Eye (tissue), 1 donor: ENCODE measurements at regions not wholly inside any gene's neighbourhood (a gene's known extent, or its start where the extent isn't known, plus 50 kb on each side); places are given as distances from the start of the nearest gene placed in this dataset.

Experiments used
- DNase-seq: peaks from one replicate; pipeline ENCODE4 v3.0.0-alpha.2; 2015

DNA sequence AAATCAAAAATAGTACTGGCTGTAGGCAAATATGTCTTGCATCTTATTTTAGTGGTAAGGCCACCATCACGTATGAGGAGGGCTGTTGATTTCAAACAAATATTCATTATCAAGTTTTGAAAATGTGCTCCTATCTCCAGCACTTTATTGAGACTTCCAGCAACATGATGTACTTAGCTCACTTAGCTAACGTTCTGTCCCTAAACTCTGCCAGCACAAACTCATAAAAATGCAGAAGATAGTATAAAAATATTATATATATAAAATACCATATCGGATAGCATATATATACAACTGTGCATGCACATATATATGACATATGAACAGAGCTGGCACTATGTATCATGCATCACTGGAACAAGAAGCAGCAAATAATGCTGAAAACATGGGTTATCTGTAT lies 762.3 kb downstream of the C6orf118 start:
- no peak for DNase-seq

DNA sequence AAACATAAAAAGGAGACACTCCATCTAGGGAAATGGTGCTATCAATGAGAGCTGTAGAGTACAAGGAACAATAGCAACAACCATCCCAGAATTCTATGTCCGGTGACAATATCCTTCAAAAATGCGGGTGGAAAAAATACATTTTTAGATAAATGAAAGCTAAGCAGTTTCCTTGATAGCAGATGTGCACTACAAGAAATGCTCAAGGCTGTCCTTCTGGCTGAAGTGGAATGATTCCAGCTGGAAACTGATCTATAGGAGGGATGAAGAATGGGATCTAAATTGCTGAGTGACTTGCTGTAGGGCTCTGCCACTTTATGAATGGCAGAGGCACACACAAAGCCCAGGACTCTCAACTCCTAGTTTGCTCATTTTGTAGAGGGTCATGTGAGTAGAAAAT lies 763.1 kb downstream of the C6orf118 start:
- no peak for DNase-seq

DNA sequence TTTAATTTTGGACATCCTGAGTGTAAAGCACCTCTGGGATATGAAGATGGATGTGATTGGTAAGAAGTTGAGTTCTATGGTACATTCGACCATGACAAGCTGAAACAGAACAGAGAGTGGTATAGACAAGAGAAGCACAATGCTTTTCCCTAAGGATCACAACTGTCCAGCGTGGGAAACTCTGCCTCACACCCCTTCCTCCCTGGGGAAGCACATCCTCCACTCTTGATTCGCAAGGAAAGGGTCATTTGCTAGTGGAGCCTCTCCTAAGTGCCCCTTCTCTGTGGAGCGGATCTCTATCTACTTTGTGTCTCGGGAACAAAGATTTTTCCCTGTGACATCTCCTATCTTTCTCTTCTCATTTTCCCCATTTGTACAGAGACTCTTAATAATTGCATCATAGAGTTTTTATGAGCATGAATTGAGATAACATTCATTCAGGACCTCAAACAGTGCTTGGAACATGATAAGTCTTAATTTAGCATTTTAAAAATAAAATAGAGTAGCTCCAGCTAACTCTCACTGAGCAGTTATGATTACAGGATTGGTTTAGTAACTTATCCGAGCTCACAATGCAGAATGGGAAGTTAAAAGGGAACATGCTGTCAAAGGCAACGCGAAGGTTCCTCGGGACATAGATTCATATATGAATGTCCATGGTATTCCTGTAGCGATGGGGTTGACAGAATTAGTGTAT lies 775.2 kb downstream of the C6orf118 start:
- no peak for DNase-seq

DNA sequence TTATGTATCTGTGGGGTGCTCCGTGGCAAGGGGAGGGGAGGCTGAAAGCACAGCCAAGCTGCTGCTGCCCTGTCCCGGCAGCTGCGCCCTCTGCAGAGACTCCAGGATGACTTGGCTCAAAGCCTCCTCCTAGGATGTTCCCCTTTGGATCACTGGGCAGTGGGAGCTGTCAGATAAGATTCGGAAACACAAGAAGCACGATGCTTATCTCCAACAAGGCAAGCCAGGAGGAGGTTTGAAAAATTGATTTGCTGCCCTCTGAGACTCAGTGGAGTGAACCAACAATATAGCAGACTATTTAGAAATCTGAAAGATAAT lies 776.4 kb downstream of the C6orf118 start:
- DNase-seq, result peak; percentile 66

DNA sequence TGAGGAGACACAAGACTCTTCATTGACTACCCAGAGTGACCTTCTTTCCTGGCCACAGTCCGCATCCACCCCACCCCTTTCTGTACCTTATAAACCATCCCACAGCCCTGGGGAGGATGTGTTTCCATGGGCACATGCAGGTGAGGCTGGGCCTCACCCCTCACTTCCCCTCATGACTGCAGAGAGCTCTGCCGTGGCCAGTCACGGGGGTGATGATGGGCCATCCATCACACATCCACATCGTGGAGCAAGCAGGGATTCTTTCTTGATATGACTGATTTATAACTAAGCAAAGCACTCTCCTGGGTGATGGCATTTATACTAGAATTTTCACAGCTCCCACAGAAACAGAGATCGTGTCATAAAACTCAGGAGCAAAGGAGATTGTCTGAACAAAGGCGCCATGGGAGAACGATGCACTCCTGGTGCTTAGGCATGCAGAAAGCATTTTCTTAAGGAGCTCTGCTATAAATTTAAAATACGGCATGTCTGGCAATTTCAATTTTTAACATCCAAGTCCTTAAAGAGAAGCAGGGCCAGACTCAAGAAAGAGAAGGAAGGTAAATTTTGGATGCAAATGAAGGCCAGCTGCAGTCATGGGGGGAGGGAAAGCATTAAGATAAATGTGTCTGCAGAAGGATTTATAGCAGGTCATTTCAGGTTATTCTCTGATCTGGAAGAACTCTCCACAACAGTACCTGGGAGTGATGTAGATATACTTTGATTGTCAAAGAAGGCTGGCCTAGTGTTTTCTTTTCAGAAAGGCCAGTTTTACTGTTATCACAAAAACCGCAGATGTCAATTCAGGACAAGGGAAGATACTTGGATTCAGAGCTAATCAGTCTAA lies 777.0 kb downstream of the C6orf118 start:
- DNase-seq, result peak; percentile 38

DNA sequence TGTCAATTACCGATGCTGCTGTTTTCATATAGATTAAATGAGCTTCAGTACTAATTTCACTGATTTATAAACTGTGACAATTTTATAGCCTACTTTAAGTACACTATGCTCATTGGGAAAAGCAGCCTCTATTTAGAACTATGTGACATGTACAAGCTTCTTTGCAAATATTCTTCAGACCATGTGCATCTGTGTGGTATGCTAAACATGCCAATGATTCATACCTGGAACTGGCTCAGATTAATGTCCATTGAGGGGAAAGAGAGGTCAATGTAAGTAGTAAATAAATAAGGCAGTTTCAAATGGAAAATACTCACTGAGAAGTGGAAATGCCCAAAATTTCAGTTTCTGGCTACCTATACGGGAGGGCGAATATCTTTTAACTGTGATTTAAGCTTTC lies 777.7 kb downstream of the C6orf118 start:
- DNase-seq, result no peak

DNA sequence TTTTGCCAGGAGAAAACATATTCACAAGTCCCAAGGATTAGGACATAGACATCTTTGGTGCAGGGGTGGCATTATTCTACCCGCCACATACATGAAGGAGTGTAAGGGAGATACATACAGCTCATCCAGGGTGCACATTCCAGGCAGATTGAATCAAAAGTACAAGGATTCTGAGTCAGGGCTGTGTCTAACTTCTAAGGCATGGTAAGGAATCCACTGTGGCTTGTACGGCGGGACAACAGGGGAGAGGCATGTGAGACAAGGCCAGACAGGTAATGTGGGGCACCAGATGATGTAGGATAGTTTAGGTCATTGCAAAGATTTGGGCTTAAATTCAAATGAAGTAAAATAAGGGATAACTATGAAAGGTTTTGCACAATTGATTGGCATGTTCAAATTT lies 780.9 kb downstream of the C6orf118 start:
- DNase-seq, result no peak

DNA sequence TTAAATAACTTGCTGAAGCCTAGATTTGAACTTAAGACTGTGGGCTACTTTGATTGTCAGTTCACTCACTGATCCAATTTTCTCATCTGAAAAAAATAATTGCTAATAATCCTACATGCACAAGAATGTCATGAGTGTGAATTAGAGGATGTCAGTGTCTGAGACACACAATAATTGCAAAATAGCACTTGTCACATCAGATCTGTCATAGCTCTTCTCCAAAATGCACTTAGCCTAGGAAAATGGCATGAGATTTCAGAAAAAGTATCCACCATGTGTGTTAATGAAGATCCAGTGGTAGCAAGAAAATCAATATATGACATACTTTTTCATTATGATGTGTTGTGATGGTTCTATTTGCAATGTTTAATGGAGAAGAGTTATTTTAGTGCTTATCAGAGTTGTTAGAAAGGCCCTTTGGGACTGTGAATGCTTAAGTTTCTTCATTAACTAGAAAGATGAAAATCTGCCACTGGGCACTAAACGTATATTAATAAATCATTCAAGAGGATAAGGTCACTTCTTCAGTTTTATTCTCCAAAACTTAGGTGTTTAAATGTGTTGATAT lies 786.2 kb downstream of the C6orf118 start:
- peak; percentile 88 for DNase-seq

DNA sequence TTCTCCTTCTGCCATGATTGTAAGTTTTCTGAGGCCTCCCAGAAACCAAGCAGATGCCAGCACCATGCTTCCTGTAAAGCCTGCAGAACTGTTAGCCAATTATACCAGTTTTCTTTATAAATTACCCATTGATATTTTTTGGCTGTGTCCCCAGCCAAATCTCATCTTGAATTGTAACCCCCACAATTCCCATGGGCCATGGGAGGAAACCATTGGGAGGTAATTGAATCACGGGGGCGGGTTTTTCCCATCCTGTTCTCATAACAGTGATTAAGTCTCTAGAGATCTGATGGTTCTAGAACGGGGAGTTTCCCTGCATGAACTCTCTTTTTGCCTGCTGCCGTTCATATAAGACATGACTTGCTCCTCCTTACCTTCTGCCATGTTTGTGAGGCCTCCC lies 788.5 kb downstream of the C6orf118 start:
- no peak for DNase-seq

DNA sequence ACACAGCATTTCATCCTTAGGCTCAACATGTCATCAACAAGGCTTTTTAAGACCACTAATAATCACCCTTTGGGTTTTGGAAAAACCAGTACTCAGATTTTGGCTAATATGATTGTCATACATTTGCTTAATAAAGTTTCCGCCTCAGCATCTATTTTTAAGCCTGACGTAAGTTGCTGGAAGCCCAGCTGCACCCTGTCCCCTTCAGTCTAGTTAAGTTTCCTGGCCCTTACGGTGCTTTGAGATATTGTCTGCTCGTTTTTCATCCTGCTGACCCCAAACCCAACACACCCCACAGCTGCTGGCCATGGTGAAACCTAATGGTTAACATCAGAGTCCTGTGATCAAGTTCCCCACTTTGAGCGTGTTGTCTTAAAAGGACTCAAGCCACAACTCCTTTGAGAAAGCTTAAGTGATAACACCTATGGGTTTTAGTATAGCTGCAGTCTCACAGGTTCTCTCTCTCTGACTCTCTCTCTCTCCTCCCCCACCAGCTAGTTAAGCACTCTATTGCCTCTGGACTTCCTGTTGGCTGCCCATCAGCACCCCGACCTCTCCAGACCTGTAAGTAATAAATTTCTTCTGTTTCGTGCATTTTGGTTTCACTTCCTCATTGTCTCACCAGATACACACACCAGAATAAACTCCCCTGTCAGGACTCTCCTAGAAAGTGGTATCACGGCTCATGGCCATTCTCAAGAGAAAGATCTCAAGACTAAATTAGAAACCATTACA lies 802.0 kb downstream of the C6orf118 start:
- no peak for DNase-seq

DNA sequence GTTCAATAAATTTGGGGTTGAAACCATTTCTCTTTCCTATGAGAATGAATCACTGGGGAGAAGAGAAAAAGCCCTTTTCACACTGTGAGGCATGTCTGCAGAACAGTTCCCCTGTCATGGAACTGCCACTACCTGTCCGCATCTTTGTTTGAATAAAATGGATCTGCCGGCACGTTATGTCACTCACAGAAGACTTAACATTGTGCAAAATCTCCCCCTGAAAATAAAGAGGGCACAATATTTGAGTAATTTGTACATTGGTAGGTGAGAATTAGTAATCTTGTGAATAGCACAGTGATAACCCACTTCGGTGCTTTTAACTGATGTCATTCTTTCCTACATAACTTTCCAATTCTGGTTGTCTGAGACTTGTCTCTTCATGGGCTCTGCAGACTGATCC lies 804.0 kb downstream of the C6orf118 start:
- DNase-seq, result no peak

DNA sequence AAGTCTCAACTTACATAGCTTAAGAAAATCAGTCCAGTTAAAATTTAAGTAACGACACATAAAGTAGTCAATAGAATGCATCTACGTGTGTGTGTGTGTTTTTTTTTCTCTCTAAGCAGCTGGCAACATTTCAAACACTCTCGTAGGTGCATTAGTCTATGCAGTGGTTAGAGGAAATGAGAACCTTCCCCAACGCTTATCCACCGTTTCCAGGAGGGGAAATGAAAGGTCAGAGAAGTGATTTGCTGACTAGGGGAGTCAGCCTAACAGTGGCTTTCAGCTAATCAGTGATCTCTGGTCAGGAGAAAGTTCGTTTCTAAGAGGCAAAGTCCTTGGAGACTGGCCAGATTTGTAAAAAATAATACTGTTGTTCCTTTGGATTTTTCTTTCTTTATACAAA lies 806.6 kb downstream of the C6orf118 start:
- DNase-seq, result peak; percentile 3

DNA sequence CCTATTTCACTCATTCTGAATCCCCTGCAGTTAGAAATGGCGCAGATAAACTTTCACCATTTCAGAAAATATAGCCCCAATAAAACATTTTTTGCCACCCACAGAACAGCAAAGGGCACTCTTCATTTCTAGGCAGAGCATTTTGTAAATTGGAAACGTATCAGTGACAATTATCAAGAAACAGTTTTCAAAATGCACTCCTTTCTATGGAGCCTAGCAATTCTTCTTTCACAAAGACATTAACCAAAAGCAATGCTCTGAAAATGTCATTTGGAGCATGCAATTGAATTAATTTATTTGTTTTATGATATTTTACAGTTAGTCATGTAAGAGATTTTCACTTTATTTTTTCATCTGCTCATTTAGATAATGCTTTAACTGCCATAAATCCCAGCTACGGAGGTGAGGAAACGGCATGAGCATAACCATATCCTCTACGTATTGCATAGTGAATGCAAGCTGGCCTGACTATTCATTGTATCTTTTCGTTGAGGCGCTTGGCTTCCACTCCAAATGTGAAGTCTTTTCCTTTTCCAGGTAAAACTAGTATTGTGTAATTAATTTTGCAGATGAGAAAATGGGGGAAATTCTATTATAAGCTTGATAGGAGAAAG lies 813.4 kb downstream of the C6orf118 start:
- no peak for DNase-seq

DNA sequence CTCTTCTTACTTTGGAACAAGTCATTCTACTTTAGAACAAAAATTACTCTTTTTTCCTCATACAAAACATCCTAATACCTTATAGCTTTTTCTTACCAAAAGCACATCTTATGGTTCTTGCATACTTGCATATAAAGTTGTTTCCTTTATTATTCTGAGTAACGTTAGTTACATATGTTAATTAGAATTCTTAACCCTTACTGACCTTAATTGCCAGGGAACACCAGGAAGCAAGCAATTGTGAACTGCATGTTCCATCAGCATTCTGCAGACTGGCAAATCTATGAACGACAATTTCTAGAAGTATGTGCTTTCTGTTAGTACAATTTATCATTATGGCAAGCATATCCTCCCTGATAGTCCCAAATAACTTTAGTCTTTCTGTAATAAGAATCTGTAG lies 831.0 kb downstream of the C6orf118 start:
- DNase-seq, result no peak

DNA sequence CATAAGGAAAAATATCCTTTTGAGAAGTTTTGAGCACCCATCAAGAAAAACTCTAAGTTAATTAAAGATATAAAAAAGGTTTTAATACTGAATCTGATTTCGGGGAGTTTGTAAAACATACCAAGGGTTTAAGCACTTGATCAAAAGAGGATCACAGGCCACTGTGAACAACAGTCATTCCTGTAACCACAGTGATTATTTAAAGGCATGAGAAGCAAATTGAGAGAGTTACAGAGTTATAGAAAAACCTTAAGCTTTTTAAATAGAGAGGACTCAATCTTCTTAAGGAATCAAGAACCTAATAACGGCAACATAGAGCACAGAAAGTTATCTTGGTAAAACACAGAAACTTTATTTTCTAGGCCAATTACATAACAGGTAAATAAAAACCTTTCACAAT lies 831.6 kb downstream of the C6orf118 start:
- no peak for DNase-seq

DNA sequence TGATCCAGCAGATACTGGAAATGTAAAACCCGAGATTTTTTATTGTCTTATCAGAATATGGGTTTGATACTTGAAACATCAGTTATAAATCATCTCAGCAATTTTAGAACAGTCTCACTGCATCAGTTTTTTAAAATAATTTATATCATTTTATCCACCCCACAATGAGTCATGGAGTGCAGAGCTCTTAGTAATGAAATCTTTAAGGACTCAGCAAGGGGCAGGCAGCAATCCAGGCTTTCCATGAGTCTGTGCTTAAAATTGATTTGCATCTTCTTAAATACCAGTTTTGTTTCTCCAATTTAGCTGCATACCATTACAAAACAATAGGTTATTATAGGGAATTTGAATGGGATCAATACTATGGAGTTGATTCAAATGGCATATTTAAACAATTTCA lies 832.3 kb downstream of the C6orf118 start:
- no peak for DNase-seq

DNA sequence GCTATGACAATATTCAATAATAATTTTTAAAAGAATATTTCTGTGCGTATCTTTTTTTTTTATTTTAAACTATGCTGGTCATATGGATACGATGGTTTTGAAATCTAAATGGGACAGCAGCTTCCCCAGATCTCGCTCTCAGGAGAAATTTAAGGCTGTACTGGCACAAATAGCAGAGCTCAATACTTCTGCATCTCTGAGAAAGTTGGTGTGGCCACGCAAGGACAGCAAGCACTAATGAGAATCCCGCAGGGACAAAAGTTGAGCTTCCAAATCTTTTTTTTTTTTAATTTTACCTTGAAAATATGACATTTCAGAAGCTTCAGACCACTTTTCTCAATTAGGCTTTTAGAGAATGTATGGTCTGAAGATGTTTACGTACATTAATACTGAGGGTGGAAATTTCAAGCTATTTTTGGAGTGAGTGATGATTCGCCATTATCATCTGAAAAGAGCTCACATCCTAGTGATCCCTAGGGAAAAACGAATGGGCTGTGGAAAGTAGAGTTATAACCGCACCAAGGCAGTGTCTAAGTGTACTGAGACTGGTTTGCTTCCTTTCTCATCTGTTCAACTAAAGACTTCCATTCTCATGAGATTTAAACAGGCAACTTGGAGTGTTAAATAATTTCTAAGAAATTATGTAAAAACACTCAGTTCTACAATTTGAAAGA lies 840.0 kb downstream of the C6orf118 start:
- peak; percentile 3 for DNase-seq

DNA sequence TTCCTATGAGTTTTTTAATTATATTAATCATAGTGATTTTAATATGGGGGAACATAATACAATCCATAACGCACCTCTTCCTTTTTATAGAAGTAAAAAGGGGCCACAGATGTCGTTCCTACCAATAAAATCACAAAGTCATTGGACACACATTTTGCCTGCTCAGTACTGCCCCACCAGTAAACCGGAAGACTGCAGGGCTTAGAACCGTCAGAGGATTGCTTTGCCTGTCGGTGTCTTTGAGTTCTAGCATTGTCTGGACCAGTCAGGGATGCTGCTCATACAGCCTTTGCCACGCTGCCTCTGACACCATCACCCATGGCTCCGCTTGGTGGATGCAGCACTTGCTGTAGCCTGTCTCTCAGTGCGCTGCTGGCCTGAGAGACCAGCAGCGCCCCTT lies 853.6 kb downstream of the C6orf118 start:
- no peak for DNase-seq

DNA sequence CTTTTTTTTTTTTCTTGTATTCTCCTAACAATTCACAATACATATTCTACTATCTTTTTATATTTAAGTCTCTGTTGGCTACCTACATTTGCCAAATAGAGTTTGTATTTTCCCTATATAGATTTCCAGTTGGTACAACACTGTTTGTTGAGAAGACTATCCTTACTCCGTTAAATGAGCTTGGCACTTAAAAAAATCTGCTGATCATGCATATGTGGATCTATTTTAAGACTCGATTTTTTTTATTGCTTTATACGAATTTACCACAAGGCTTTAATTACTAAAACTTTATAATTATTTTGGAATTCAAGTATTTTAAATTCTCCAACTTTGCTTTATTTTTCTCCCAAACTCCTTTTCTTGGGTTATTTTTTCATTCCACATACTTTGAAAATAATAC lies 855.6 kb downstream of the C6orf118 start:
- DNase-seq, result no peak

DNA sequence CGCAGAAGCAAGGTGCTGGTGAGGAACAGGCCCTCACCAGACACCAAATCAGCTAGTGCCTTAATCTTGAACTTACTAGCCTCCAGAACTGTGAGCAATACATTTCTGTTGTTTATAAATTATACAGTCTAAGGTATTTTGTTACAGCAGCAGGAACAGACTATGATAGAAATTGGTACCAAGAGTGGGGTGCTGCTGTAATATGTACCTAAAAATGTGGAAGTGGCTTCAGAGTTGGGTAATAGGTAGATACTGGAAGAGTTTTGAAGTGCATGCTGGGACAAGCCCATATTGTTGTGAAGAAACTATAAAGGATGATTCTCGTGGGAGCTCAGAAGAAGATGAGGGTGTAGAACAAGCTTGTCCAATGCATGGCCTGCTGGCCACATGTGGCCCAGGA lies 866.8 kb downstream of the C6orf118 start:
- no peak for DNase-seq

DNA sequence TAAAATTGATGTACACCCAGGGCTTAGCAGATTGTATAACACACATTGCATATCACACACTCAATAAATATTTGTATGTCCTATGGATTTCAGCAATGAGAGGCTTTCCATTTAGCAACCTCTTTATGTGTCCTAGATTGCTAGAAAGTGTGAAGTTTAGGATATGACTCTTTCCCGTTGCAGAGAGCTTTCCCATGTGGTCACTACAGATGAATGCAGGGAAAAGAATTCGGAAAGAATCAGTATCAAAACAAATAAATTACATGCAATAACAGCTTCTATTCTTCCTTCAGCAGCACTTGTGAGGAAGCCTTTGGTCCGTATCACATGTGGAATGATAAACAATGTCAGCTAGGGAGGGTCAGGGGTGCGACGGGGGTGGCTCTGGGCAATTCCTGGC lies 870.1 kb downstream of the C6orf118 start:
- no peak for DNase-seq

DNA sequence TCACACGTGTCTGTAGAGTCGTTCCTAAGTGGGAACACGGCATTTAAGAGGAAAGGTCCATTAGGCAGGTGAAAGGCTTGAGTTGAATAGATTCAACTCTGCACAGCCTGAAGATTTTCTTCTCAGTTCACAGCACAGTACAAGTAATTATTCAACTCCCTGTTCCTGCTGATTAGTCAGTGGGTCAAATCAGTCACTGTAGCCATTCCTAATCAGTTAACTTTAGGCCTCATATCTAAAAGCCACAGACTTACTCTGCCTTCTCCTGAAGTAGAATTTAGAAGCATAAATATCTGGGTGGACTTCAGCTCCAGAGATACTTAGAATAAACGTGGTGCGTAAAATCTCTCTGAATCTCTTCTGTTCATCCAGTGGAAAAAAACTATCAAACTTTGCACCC lies 872.4 kb downstream of the C6orf118 start:
- no peak for DNase-seq
